HG03354 (cell line): ENCODE measurements at regions not wholly inside any gene's neighbourhood (a gene's known extent, or its start where the extent isn't known, plus 50 kb on each side); places are given as distances from the start of the nearest gene placed in this dataset.
"Not testable (repeated sequence)": the region's sequence is repeated elsewhere in the genome, so short reads cannot be mapped to it uniquely, and the experiment has no call there.

Experiments
- ATAC-seq: cut with Tn5 transposase; IDR thresholded peaks from one replicate; pipeline ENCODE4 v1.9.1; 2021; ENCODE audit warnings: mild to moderate bottlenecking; ENCODE audit not compliant: unreplicated experiment, poor library complexity, severe bottlenecking

DNA sequence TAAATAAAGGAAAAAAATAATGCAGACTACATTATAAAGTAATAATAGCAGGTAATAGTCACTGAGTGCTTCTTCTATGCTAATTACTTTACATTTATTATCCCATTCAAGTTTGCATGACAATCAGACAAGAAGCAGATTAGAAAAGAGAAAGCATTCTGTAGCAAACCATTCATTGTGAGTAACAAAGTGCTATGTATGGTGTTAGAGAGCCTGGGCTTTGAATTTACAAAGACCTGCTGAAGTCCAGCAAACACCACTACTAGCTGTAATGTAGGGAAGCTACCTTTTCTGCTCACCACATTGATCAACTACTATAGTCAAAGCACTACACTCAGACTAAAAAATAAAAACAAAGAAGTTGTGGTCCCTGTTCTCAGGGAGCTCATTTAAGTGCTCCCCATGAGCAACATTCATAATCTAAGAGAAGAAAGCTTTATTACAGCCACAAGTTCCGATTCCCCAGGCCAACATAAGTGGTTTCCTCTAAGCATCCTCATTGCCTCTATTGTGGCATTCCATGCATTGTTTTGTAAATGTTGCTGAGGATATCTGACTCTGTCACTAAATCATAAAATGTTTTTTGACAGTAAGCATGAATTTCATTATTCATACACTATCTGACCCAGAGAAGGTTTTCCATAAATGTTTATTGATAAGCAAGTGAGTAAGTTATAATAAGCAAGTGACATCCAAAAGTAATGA is 108.5 kb downstream of the FOXD4L6 start:
- not testable (repeated sequence) for ATAC-seq

GRCh38 chr9:41018948-41019347 is 109.5 kb downstream of the FOXD4L6 start:
- ATAC-seq, result not testable (repeated sequence)

GRCh38 chr9:41016699-41017098 is 111.8 kb downstream of the FOXD4L6 start:
- ATAC-seq, result not testable (repeated sequence)

DNA sequence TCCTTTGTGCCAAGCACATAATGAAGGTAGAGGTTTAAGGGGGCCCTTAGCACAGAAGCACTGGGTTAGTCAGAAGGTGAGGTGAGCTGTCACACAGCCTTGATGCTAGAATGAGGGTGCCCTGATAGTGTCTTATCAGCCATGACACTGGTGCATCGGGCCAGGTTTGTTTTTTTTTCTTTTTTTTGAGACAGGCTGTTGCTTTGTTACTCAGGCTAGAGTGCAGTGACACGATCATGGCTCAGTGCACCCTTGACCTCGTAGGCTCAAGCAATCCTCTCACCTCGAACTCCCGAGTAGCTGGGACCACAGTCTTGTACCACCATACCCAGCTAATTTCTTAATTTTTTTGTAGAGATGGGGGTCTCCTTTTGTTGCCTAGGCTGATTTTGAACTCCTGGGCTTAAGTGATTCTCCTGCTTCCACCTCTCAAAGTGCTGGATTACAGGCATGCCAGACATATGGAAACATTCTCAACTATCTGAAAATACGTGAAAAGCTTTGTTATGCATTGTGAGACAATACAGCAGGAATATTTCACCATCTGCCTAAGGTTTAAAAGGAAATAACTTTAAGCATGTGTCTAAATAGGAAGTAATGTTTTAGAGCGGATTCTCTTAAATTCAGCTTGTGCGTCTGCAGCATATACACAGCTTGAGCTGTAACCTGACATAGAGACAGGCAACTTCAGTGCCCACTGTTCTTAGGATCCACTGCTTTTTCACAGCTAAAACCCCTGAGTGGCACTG is 128.4 kb downstream of the FOXD4L6 start:
- not testable (repeated sequence) for ATAC-seq

DNA sequence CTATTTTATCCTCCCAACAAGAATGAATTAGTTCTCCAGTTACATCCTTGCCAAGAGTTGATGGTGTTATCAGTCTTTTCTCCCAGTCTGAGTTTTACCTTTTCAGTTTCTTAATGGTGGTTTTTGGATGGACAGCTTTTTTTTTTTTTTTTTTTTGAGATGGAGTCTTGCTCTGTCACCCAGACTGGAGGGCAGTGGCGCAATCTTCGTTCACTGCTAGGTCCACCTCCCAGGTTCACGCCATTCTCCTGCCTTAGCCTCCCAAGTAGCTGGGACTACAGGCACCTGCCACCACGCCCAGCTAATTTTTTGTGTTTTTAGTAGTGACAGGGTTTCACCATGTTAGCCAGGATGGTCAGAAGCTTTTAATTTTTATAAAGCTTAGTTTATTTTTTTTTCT is 133.0 kb downstream of the FOXD4L6 start:
- ATAC-seq, result not testable (repeated sequence)

DNA sequence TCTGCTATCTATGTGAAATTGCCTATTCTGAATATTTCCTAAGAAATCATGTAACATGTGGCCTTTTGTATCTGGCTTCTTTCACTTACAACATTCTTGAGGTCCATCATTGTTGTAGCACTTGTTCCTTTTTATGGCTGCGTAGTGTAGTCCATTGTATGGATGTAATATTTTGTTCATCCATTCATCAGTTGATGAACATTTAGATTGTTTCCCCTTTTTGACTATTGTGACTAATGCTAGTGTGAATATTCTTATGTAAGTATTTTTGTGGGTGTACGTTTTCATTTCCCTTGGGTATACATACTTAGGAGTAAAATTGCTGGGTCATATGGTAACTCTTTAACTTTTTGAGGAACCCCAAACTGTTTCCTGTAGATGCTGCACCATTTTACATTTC is 134.6 kb downstream of the FOXD4L6 start:
- ATAC-seq, result not testable (repeated sequence)

DNA sequence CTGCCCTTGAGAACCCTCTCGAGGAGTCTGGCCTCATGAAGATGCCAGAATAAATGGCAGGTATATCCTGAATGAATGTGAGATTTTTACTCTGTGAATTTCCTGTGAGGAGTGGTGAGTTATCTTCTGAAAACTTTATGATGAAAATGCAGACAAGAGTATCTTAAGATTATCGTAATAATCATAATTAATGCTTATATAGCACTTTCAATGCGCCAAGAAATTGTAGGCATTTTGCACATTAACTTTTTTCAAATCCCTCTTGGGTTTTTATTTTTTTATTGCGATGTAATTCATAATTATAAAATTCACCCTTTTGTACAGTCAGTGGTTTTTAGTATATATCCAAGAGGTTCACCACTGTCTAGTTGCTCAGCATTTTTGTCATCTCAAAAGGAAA is 135.1 kb downstream of the FOXD4L6 start:
- not testable (repeated sequence) for ATAC-seq

- peak; percentile 47 for ATAC-seq
Observed at GRCh38 chr9:40992472-40992821, 136.0 kb downstream of the FOXD4L6 start.

DNA sequence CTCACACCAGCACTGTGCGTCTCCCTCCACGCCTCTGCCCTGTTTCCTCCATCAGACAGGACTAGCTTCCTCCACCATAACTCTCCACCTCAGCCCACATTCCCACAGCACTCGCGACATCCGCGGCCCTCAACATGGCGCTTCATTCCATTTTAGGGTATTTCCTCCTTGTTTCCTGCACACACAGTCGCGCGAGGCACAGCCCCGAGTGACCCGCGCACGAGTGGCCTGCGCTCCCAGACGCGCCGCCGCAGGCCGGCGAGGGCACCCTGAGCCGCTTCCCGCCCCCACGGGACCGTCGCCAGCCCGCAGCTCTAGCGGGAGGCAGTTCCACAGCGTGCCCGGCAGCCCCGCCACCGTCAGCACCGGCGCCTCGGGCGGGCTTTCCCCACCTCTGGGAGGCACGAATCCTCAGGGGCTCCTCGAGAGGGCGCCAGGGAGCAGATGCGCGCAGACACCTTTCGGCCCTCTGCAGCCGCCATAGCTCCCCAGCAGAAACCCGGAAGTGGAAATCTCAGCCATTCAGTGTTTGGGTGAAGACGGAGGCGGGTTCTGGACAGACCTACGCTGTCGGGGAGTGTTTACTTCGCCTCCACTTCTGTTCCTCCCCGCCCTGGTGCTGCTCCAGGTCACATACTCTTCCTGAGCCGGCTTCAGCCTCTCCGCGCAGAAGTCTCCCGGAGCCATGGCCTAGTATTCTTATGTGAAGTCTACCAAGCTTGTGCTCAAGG is 136.6 kb downstream of the FOXD4L6 start:
- peak; percentile 100 for ATAC-seq

DNA sequence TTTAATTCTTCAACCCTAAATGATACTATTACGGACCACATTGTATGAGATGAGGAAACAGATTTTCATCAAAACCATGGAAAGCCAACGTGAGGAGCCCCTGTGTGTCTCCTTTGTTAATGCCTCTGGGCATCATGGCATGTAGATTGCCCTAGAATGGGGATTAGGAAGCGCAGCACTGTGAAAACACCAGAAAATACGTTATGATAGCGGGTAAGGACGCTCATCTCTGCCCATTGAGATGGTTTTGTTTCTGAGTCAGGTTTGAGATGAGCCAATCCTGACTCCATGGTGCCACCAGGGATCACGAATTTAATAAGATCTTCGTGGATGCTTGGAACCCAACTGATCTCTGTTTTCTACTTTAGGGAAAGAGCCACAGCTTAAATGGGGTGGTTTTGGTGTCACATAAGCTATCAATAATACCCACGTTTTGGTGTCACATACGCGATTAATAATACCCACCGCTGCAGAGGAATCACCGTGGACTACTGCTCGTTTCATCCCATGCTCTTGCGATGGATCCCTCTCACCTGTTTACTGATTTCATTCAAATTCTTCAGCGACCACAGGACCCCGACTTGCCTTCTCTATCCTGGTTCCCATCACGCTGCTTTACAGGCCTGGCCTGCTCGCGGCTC is 137.3 kb downstream of the FOXD4L6 start:
- not testable (repeated sequence) for ATAC-seq

DNA sequence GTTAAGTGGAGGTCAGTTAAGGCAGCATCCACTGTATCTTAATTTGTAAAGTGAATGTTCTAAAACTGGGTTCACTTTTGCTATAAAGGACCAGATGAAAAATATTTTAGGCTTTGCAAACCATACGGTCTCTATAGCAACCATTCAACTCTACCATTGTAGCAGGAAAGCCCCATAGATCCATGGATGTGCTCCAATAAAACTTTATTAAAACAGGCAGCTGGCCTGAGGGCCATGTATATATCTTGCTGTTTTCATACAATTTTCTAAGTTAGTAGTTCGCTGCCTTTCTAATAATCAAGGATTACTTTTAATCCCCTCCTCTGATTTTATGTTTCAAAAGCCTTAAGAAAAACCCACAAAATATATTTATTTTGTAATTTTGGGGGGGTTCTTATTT is 142.1 kb downstream of the FOXD4L6 start:
- ATAC-seq, result not testable (repeated sequence)

GRCh38 chr9:40975351-40975750 is 153.1 kb downstream of the FOXD4L6 start:
- not testable (repeated sequence) for ATAC-seq

DNA sequence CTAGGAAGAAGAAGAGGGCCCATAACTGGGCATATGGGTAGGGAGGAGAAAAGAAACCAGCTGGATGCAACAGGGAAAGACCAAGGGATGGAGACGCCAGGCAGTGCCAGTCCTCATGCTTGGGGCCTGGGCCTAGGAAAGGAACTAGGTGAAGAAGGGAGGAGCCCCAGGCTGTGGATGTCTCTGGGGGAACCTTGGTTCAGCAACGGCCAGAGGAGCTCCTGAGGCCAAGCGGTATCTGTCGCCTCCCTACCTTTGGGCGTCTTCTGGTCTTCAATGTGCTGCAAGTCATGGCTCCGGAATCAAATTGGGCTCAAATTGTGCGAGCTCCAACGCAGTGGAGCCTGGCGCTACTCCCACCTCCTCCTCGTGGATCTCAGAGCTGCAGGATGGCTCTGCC is 153.6 kb downstream of the FOXD4L6 start:
- ATAC-seq, result not testable (repeated sequence)

- ATAC-seq, result not testable (repeated sequence)
Observed at GRCh38 chr9:40971773-40972172, 156.7 kb downstream of the FOXD4L6 start.

DNA sequence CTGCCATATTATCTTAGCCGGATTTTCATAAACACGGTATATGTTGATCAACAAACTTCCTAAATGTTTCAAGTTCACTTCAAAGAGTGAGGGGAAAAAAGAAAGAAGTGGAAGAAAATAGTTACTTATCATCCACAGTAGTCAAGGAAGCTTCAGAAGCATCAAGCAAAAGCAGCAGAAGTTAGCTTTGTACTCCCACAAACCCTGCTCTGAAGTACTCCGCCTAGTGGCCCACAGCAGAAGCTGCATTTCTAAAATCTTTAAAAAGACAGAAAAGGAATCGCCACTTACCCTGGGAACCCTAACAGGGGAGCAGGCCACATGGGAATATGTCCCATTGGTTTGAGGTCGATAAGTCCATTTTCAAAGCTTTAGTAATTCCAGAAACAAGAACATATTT is 158.1 kb downstream of the FOXD4L6 start:
- not testable (repeated sequence) for ATAC-seq

- ATAC-seq, result not testable (repeated sequence)
Observed at GRCh38 chr9:40962461-40962860, 166.0 kb downstream of the FOXD4L6 start.

GRCh38 chr9:40951876-40952494 is 176.5 kb downstream of the FOXD4L6 start:
- not testable (repeated sequence) for ATAC-seq

GRCh38 chr9:40946228-40946627 is 182.3 kb downstream of the FOXD4L6 start:
- ATAC-seq, result not testable (repeated sequence)

- ATAC-seq, result not testable (repeated sequence)
Observed at GRCh38 chr9:40942730-40943129, 185.8 kb downstream of the FOXD4L6 start.

DNA sequence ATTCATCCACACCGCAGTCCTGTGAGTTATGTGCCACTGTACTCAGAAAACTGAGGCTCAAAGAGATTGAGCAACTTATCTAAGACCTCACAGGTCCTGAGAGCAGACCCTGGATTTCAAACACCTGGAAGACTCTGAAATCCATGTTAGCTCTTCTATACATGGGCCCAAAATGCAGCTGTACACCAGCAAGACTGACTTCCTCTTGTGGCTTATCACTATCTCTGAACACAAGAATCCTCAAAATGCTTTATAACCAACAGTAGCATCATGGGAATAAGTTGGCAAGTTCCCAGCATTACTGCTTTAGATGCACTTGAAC is 188.6 kb downstream of the FOXD4L6 start:
- not testable (repeated sequence) for ATAC-seq
